IPS-NIHi7 (cell line): ENCODE measurements at regions not wholly inside any gene's neighbourhood (a gene's known extent, or its start where the extent isn't known, plus 50 kb on each side); places are given as distances from the start of the nearest gene placed in this dataset.
A peak's percentile ranks its signal among the peaks of the same experiment; 100 is the strongest.
"Not testable (repeated sequence)": the region's sequence is repeated elsewhere in the genome, so short reads cannot be mapped to it uniquely, and the experiment has no call there.

Experiments used
- DNase-seq: peaks from one replicate; pipeline ENCODE4 v3.0.0; 2012; ENCODE audit warnings: mixed read lengths; ENCODE audit errors: extremely low spot score

DNA sequence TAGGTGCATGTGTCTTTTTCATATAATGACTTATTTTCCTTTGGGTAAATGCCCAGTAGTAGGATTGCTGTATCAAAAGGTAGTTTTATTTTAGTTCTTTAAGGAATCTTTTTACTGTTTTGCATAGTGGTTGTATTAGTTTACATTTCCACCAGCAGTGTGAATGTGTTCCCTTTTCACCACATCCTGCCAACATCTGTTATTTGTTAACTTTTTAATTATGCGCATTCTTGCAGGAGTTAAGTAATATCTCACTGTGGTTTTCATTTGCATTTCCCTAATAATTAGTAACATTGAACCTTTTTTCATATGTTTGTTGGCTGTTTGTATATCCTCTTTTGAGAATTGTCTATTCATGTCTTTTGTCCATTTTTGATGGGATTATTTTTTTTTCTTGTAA, 1761.9 kb downstream of the PLA2G4A start:
- no peak for DNase-seq

DNA sequence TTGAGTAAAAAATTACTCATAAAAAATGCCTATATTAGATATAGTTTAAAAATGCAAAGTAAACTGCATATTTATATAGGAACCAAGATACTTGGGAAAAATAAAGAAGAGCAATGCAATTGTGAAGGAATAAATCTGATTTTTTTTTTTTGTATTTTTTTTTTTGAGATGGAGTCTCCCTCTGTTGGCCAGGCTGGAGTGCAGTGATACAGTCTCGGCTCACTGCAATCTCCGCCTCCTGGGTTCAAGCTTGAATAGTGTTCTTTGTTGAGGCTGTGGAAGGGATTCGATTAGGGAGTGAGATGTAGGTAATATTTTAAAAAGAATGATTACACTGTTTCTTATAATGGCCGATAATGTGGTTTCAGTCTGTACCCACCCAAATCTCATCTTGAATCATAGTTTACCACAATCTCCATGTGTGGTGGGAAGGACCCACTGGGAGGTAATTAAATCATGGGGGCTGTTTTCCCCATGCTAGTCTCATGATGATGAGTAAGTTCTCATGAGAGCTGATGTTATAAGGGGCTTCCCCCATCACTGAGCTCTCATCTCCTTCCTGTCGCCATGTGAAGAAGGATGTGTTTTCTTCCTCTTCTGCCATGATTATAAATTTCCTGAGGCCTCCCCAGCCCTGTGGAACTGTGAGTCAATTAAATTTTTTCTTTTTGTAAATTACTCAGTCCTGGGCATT, 1765.9 kb downstream of the PLA2G4A start:
- no peak for DNase-seq

DNA sequence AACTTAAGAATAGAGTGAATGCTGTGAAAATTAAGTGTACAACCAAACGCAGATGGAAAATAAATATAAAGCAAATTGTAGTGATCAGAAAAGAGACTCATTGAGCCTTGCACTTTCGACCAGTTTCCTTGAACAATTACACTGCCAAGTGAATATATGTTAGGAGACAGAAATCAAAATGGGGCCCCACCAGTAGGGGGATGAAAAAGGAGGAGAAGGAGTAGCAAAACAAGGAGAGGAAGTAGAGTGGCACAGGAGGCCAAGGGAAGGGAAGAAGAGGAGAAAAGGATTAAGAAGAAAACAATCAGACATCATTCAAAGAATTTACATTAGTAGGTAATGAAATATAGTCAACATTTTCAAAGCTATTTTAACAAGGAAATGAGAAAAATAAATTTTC, 1770.6 kb downstream of the PLA2G4A start:
- DNase-seq: peak; percentile 8

DNA sequence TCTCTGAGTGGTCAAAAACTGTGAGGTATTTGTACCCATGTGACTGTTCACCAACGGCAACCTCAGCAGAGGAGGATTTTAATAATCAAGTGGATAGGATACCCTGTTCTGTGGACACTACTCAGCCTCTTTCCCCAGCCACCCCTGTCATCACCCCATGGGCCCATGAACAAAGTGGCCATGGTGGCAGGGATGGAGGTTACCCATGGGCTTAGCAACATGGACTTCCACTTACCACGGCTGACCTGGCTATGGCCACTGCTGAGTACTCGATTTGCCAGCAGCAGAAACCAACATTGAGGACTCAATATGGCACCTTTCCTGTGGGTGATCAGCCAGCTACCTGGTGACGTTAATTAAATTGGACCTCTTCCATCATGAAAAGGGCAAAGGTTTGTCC, 1782.7 kb downstream of the PLA2G4A start:
- no peak for DNase-seq

DNA sequence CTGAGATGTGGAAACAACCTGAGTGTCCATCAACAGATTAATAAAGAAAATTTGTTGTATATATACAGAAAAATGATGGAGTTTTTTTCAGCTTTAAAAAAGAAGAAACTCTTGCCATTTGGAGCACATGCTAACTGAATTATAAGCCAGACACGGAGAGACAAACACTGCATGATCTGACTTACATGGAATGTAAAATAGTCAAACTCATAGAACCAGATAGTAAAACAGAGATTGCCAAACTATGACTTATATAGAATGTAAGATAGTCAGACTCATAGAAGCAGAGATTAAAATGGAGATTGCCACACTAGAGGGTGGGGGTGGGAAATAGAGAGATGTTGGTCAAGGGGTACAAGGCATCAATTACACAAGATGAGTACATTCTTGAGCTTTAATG, 1786.6 kb downstream of the PLA2G4A start:
- no peak for DNase-seq

DNA sequence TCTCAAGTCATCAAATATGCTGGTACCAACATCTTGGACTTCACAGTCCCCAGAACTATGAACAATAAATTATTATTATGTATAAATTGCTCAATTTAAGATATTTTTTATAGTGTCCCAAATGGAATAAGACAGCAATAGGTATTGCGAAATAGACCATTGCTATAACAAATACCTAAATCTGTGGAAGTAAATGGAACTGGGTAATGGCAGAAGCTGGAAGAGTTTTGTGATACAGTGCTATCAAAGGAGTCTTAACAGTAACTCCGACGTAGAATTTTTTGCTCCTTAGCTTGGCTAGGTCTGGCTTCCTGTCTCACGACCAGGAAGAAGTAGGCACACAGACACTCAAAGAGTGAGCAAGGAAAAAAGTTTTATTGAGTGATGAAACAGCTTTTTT, 1791.5 kb downstream of the PLA2G4A start:
- DNase-seq: no peak

DNA sequence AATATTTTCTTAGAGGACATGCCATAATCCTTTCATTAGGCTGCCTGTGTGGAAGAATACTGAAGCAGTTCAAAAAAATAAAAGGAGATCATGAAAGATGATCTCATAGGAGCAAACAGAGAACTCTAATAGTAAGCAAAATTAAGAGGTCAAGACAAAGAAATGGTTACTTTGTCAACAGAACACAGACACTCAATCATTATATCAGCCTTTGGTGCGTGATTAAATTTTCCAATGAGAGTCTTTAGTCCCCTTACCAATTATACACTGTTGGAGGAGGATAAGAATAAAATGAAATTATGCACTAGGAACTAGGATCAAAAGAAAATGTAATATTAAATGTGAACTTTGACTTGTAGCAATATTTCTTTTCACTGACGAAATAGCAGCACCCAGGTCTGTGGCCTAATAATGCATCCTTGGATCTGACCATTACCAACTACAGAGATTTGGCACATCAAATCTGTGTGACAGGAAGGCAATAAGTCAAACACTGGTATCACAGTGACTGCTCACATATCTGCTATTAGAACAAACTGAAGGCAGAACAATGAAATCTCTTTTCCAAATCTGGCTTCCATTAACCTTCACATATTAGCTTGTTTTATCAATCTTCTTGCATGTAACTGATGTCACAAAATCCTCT, 1812.9 kb downstream of the PLA2G4A start:
- no peak for DNase-seq

DNA sequence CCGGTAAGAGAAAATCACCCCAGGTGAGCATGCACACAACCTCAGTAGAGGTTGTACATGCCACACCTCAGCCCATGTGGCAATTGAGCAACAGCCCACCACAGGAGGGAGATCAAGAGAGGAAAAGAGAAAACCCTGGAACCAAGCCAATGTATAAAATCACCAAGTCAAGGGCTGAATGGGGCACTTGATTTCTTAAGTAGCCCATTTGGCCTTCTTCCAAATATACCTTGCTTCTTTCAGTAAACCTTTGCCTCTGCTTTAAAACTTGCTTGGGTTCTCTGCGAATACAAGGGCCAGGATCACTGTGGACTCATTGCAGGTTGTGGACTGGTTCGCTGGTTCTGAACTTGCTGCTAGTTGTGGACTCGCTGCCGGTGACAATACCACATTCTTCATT, 1814.0 kb downstream of the PLA2G4A start:
- DNase-seq: no peak

DNA sequence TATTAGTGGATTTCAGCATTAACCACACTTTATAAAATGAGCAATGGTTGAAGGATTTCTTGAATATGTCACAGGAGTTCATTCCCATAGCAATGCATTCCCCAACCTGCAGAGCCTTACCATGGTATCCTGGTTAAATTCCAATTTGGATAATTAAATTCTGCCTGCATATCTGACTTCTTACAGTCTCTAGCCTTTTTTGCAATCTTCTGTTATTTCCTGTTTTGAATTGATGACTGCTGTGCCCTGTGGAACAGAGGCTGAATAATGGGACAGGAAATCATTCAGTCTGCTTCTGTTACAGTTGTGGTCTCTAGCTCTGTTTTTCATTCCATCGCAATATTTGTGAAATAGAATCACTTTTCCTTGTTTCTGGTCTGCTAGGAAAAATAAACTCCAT, 1823.9 kb downstream of the PLA2G4A start:
- DNase-seq: no peak

DNA sequence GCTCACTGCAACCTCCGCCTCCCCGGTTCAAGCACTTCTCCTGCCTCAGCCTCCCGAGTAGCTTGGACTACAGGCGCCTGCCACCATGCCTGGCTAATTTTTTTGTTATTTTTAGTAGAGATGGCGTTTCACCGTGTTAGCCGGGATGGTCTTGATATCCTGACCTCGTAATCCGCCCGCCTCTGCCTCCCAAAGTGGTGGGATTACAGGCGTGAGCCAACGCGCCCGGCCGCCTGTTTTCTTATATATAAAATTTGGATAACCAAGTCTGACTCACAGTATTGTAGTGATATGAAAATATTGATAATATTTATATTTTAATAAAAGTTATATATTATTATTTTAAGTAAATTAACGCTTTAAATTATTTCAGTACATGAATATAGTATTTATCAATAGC, 1821.7 kb downstream of the BRINP3 start:
- not testable (repeated sequence) for DNase-seq

DNA sequence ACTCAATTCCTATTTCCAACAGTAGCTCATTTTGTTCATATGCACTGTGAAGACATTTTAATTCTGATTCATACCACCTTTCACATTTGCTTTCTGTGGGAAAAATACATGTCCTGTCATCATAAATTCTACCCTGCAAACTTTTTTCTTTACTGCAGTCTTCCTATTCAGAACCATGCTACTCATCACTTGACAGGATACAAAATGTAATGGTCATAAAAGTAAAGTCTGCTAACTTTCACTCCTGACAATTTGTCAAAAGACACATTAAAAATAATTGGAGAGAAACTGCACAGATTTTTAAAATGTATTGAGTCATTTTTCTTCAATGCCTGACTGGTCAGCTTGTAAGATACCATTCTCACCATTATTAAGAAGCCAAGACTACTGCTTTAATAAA, 1817.1 kb downstream of the BRINP3 start:
- no peak for DNase-seq

DNA sequence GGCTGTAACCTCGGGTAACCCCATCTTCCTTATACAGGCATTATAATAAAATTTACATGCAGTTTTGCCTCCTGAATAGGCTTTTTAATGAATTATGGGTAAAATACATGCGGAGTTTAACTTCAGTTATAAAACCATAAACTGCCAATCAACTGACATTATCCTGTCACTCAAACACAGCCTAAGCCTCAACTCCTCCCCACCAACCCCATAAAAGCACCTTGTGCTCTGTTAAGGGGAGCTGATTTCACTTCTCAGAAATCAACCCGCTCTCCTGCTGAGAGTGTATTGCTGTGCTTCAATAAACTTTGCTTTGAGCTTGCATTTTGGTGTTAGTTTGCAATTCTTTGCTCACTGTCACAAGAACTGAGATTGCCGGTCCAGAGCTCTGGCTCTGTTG, 1812.2 kb downstream of the BRINP3 start:
- DNase-seq: no peak

DNA sequence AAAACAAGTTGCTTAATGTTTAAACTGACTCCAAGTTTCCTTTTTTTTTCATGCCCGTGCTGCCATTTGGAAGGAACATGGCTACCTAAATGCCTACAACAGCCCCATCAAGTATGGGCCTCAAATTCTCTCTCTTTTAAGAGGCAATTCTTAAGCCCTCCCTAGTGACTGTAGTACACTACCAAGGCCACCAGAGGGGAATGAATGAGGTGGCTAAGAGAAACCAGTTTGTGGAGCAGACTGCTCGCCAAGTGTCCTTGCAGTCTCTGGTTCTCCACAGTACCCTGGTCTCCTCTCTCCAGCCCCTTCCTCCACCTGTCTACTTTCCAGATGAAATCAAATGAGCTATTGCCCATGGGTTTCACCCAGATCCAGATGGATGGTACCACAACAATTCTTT, 1809.6 kb downstream of the BRINP3 start:
- DNase-seq: peak; percentile 31

DNA sequence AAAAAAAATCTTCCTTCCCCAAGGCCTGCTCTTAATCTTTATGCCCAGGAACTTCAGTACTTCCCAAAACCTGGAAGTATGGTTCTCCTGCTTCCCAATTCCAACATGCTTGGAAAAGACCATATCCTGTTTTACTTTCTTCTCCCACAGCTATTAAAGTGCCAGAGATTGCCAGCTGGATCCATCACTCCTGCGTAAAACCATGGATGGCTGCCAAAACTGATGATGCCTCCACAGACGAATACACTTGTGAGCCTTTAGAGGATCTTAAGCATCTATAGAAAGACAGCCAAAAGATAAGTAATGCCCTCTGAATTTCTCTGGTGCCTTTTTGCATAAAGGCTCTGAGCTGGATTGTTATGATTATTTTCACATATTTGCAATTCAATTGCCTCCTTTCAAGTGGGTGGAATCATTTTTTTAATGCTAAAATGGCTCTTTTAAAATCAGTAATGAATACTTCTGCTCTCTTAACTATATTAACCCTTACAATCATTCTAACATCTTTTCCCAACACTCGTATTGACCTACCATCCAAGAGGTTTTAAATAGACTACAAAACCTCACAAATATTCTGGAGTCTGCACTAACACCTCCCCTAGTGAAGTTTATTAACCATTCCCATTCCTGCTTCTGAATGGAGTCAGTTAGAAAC, 1807.8 kb downstream of the BRINP3 start:
- no peak for DNase-seq

DNA sequence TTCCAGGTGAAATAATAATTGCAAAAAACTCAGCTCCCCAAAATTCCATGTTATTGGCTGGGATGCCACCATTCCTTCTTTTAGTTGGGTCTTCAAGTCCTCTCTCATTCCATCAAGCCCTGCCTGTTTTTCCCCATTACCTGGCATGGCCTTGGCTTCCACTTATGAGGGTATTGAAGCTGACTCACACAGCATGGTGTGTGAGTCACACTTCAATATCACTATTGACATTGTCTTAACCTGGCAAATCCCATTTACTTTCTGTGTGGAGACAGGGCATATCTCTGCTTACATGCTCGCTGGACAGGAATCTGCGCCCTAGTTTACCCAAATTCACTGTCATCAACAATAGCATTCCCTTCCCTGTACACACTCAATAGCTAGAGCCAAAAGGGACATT, 1806.8 kb downstream of the BRINP3 start:
- DNase-seq: no peak

DNA sequence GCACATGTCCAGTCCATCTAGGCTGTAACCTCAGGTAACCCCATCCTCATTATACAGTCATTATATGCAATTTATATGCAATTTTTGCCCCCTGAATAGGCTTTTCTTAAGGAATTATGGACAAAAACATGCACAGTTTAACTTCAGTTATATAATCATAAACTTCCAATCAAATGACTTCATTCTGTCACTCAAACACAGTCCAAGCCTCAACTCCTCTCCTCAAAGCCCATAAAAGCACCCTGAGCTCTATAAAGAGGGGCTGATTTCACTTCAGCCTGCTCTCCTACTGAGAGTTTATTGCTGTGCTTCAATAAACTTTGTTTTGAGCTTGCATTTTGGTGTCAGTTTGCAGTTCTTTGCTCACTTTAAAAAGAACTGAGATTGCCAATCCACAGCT, 1805.5 kb downstream of the BRINP3 start:
- DNase-seq: no peak

DNA sequence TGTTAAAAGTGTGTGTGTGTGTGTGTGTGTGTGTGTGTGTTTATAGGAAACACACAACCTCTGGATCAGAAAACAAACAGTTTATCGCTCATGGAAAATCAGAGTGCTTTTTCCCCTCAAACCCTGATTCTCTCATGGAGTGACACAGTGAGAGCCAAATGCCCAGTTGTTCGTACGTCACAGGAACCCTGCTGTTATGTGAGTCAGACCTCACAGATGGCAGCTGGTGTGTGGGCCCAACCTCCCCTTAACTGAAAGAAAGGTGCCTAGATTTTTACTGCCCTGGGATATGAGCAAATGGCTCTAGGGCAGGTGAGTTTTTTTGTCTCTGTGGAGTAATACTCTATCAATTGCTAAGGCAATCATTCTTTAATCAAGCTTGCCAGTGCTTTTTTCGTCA, 1788.1 kb downstream of the BRINP3 start:
- DNase-seq: peak; percentile 26

DNA sequence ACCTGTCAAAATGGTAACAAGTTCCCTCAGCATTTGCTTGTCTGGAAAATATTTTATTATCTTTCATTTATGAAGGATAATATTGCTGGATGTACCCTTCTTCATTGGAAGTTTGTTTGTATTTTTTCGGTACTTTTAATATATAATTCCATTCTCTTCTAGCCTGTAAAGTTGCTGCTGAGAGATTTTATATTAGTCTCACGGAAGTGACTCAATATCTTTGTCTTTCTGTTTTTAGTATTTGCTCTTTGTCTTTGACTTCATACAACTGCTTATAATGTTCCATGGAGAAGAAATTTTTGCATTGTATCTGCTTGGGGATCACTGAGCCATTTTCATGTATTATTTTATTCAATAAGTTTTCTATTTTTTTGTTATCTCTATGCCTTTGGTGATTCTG, 1777.5 kb downstream of the BRINP3 start:
- DNase-seq: no peak

DNA sequence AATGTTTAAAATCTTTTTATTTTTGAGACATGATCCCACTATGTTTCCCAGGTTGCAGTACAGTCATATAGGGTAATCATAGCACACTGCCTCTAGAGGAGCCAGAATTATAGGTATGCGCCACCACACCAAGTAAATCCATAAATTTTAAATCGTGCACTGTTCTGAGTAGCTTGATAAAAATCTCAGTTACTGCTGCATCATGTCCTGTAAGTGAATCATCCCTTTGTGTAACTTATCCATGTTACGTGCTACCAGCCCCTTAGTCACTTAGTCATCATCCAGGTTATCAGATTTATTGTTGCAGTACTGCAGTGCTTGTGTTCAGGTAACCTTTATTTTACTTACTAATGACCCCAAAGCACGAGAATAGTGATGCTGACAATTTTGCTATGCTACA, 1770.9 kb downstream of the BRINP3 start:
- no peak for DNase-seq

DNA sequence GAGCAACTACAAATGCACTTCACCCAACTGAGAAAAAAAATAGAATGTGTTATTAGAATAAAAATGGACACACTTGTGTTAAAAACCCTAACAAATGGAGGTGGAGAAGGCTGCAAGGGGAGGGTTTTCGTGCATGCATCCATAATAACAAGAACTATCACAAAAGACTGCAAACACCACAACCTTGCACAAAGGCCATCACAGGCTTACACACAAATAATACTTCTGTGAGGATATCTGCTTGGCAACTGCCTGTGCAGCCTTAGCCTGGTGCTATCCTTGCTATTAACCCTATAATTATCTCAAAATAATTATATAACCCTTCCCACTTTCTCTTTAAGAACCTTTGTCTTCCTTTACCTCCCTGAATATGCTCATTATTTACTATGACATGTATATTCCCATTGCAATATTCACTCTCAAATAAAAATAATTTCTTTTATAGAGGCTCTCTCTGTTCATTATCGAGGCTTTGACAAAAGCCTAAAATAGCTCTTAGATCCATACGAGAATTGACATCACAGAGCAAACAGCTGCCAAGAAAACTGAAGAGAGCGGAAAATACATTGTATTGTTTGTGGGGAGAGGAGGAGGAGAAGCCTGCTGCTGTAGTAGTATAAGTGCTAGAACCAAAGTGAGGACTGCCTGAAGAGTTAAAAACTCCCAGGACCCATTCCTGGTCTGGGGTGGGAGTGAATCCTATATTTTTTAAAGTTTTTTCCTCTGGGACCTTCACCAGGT, 1768.7 kb downstream of the BRINP3 start:
- DNase-seq: no peak

DNA sequence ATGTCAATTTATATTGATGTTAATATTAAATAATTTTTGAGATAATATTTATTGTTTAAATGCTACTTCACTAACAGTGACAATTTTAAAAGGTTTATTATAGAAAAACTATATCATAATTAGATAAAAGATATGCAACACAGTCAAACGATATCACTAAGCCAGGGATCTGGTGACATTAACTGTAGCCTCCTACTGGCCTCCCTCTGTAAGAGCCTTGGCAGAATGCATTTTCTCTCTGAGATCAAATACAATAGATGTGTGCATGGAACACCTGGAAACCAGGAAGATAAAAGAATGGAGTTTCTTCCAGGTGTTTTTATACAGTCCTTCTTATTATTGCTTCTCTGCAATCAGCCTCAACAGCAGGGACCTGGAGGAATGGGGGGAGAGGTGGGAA, 1762.1 kb downstream of the BRINP3 start:
- DNase-seq: peak; percentile 14

DNA sequence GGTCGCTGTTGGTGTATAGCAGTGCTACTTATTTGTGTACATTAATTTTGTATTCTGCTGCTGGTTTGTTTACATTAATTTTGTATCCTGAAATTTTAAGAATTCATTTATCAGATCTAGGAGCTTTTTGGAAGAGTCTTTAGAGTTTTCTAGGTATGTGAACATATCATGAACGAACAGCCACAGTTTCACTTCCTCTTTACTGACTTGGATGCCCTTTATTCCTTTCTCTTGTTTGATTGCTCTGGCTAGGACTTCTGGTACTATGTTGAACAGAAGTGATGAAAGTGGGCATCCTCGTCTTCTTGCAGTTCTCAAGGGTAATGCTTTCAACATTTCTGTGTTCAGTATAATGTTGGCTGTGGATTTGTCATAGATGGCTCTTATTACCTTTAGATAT, 1757.9 kb downstream of the BRINP3 start:
- DNase-seq: no peak
